Spleen (tissue), 7 donors: ENCODE measurements at regions not wholly inside any gene's neighbourhood (a gene's known extent, or its start where the extent isn't known, plus 50 kb on each side); places are given as distances from the start of the nearest gene placed in this dataset.
"Not testable (repeated sequence)": the region's sequence is repeated elsewhere in the genome, so short reads cannot be mapped to it uniquely, and the experiment has no call there.

Source experiments
- CTCF ChIP-seq, 11 experiments: fragments of 200-600 bp in 7 of 11; fragments of 450-650 bp in 4 of 11; sonication (generic) in 4 of 11; IDR thresholded peaks in 8 of 11; conservative IDR thresholded peaks in 3 of 11; 1 replicate in 7 of 11; 2 replicates in 4 of 11; pipeline versions ENCODE4 v1.4.0 to v1.8.0; 2016 to 2021; ENCODE audit warnings: antibody characterized with exemption in 11 of 11, inconsistent platforms in 4 of 11, mild to moderate bottlenecking in 1 of 11
- POLR2A ChIP-seq, 3 donors: fragments of 450-650 bp; IDR thresholded peaks; one replicate each; pipeline ENCODE4 v1.5.1; 2017; ENCODE audit warnings: antibody characterized with exemption in 3 of 3, mild to moderate bottlenecking in 1 of 3
- POLR2AphosphoS5 ChIP-seq, 3 donors: sonication (generic); formaldehyde crosslinking; IDR thresholded peaks; one replicate each; pipeline ENCODE4 v1.5.1; 2017; ENCODE audit warnings: antibody characterized with exemption in 3 of 3
- donor health status: DM: no; HTN: no; CAD: no; lungs with moderate emphysema.
- donor health status: DM: no; HTN: no; CAD: no.
- donor health status: DM: no; HTN: no; CAD: no.

GRCh38 chr12:9493325-9493724, 114.4 kb downstream of the KLRB1 start:
- not testable (repeated sequence) for TF ChIP-seq CTCF (IDR thresholded peaks at IDR 0.05 in 8 of 11, conservative IDR thresholded peaks at IDR 0.05 in 3 of 11); POLR2A (IDR thresholded peaks at IDR 0.05); POLR2AphosphoS5 (IDR thresholded peaks at IDR 0.05)
